GM12878 (cell line): ENCODE measurements at regions not wholly inside any gene's neighbourhood (a gene's known extent, or its start where the extent isn't known, plus 50 kb on each side); places are given as distances from the start of the nearest gene placed in this dataset.

Experiments
- CEBPB ChIP-seq, 2 experiments: fragments of 150-350 bp in 1 of 2; IDR thresholded peaks; 2 replicates each; pipeline ENCODE4 v1.6.1; 2012 to 2014; ENCODE audit warnings: low read depth in 2 of 2, low read length in 2 of 2, borderline replicate concordance in 1 of 2, inconsistent platforms in 1 of 2
- CHD1 ChIP-seq: IDR thresholded peaks from 2 replicates; pipeline ENCODE4 v1.6.1; 2012; ENCODE audit warnings: low read depth, low read length, improper control_type of control experiment
- CHD2 ChIP-seq: IDR thresholded peaks from 2 replicates; pipeline ENCODE4 v1.6.1; 2011; ENCODE audit warnings: low read depth, low read length, improper control_type of control experiment, borderline replicate concordance
- EZH2 ChIP-seq: IDR thresholded peaks from 2 replicates; pipeline ENCODE4 v1.6.1; 2012; ENCODE audit warnings: low read depth, mild to moderate bottlenecking, control low read depth, inconsistent platforms, low read length, borderline replicate concordance; ENCODE audit not compliant: control insufficient read depth
- POLR2AphosphoS5 ChIP-seq: IDR thresholded peaks from 2 replicates; pipeline ENCODE4 v1.6.1; 2011; ENCODE audit warnings: mild to moderate bottlenecking, low read length, inconsistent platforms
- TF ChIP-seq, protein P1 (sequence below): IDR thresholded peaks from 2 replicates; pipeline ENCODE4 v1.6.1; 2011; ENCODE audit warnings: mild to moderate bottlenecking, low read depth, low read length, moderate library complexity; ENCODE audit not compliant: insufficient replicate concordance
- TF ChIP-seq, protein P2 (sequence below): IDR thresholded peaks from 2 replicates; pipeline ENCODE4 v1.6.1; 2012; ENCODE audit warnings: low read depth, low read length, improper control_type of control experiment
- TF ChIP-seq, protein P3 (sequence below): IDR thresholded peaks from 2 replicates; pipeline ENCODE4 v1.6.1; 2012; ENCODE audit warnings: improper control_type of control experiment, low read depth, low read length; ENCODE audit not compliant: insufficient replicate concordance

DNA sequence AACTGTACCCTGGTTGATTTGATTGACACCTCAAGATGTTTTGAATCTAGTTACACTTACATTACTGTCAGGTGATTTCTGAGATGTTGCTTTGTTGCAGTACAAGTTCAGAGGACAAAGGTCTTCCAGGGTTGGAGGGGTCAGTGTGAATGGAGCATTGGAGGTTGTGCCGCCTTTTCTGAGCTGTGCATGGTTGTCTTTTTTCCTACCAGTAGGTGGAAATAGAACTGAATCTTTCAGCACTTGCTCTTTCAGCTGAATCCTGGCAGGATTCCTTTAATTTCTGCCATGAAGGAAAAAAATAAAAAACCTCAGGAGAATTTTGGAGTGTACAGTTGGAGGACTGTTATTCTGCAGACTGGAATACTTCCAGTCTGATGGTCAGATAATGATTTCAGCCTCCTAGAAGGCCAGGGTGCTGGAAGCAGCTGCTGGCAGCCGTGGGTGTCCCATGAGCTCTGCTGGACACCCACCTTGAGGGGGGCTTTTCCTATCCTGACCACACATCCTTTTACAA is 82.7 kb downstream of the PLCE1 start:
- TF ChIP-seq, protein P1, sequence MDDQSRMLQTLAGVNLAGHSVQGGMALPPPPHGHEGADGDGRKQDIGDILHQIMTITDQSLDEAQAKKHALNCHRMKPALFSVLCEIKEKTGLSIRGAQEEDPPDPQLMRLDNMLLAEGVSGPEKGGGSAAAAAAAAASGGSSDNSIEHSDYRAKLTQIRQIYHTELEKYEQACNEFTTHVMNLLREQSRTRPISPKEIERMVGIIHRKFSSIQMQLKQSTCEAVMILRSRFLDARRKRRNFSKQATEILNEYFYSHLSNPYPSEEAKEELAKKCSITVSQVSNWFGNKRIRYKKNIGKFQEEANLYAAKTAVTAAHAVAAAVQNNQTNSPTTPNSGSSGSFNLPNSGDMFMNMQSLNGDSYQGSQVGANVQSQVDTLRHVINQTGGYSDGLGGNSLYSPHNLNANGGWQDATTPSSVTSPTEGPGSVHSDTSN: no peak
- TF ChIP-seq, protein P2, sequence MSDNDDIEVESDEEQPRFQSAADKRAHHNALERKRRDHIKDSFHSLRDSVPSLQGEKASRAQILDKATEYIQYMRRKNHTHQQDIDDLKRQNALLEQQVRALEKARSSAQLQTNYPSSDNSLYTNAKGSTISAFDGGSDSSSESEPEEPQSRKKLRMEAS: no peak
- TF ChIP-seq CHD1 (no peak), CHD2 (no peak), POLR2AphosphoS5 (no peak), EZH2 (no peak), CEBPB (IDR thresholded peaks at IDR 0.05; ENCODE audit: borderline replicate concordance in 1 of 2, low read depth in 2 of 2, low read length in 2 of 2) (no peak)
- TF ChIP-seq, protein P3, sequence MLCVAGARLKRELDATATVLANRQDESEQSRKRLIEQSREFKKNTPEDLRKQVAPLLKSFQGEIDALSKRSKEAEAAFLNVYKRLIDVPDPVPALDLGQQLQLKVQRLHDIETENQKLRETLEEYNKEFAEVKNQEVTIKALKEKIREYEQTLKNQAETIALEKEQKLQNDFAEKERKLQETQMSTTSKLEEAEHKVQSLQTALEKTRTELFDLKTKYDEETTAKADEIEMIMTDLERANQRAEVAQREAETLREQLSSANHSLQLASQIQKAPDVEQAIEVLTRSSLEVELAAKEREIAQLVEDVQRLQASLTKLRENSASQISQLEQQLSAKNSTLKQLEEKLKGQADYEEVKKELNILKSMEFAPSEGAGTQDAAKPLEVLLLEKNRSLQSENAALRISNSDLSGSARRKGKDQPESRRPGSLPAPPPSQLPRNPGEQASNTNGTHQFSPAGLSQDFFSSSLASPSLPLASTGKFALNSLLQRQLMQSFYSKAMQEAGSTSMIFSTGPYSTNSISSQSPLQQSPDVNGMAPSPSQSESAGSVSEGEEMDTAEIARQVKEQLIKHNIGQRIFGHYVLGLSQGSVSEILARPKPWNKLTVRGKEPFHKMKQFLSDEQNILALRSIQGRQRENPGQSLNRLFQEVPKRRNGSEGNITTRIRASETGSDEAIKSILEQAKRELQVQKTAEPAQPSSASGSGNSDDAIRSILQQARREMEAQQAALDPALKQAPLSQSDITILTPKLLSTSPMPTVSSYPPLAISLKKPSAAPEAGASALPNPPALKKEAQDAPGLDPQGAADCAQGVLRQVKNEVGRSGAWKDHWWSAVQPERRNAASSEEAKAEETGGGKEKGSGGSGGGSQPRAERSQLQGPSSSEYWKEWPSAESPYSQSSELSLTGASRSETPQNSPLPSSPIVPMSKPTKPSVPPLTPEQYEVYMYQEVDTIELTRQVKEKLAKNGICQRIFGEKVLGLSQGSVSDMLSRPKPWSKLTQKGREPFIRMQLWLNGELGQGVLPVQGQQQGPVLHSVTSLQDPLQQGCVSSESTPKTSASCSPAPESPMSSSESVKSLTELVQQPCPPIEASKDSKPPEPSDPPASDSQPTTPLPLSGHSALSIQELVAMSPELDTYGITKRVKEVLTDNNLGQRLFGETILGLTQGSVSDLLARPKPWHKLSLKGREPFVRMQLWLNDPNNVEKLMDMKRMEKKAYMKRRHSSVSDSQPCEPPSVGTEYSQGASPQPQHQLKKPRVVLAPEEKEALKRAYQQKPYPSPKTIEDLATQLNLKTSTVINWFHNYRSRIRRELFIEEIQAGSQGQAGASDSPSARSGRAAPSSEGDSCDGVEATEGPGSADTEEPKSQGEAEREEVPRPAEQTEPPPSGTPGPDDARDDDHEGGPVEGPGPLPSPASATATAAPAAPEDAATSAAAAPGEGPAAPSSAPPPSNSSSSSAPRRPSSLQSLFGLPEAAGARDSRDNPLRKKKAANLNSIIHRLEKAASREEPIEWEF: no peak
